ENCODE measurements at regions not wholly inside any gene's neighbourhood (a gene's known extent, or its start where the extent isn't known, plus 50 kb on each side); places are given as distances from the start of the nearest gene placed in this dataset.

DNA sequence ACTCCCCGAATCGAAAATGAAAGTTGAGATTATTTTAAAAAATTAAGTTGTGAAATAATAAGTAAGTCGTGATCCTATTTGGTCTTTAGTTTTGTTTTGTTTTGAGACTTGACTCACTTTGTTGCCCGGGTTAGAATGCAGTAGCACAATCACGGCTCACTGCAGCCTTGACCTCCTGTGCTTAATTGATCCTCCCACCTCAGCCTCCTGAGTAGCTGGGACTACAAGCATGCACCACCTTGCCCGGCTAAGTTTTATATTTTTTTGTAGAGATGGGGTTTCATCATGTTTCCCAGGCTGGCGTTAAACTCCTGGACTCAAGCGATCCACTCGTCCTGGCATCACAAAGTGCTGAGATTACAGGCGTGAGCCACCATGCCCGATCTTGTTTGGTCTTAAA, 326.2 kb downstream of the MYCN start:
- no peak overlapping the region for H2BK120ac ChIP-seq (ENCODE audit: low read depth, low read length)
- no peak overlapping the region for H3K14ac ChIP-seq (replicated peaks; ENCODE audit: low read depth, low read length)
- no peak overlapping the region for H3K56ac ChIP-seq (ENCODE audit: extremely low read depth, insufficient read depth, low read length)
- BruUV-seq (replicated peaks), result no TSS peak
- 78 to 100% methylated on average over 1 to 3 of the region's 11 CpGs for WGBS, 2 experiments (ENCODE audit: extremely low coverage in 2 of 2, insufficient read length in 1 of 2)
- no peak overlapping the region for H4K8ac ChIP-seq (ENCODE audit: low read depth in 2 of 2, low read length in 2 of 2)
- no peak overlapping the region for H4K91ac ChIP-seq (ENCODE audit: insufficient read depth, low read depth, low read length)
- no peaks in the 10 kb centered on the region for H3K79me1 ChIP-seq (ENCODE audit: low read depth in 1 of 2, low read length in 2 of 2)
- no peak overlapping the region for H3K23ac ChIP-seq (ENCODE audit: low read depth, low read length)
- H4K20me1 ChIP-seq (ENCODE audit: insufficient read depth, low read length), result no peaks in the 10 kb centered on the region
- H2BK15ac ChIP-seq (ENCODE audit: low read depth, low read length), result no peak overlapping the region
- peaks cover 32% of the 10 kb centered on the region for H3K9me3 ChIP-seq (ENCODE audit: control insufficient read depth, insufficient read depth, low read length)
- CTCF ChIA-PET, result no interaction called here
- H4K5ac ChIP-seq (ENCODE audit: low read depth, low read length), result no peak overlapping the region
- H3K36me3 ChIP-seq (ENCODE audit: control insufficient read depth, insufficient read depth, low read length), result no peaks in the 10 kb centered on the region
- no peak for ATAC-seq (ENCODE audit: low read depth)
- no peak overlapping the region for H3K4me2 ChIP-seq (ENCODE audit: low read depth, low read length)
- no peak overlapping the region for H2BK5ac ChIP-seq (ENCODE audit: low read depth, low read length, poor library complexity, severe bottlenecking)
- H2BK20ac ChIP-seq (ENCODE audit: low read depth, low read length), result no peak overlapping the region
- no peak overlapping the region for H3K18ac ChIP-seq (ENCODE audit: low read depth, low read length)
- H3K4me1 ChIP-seq (ENCODE audit: control insufficient read depth, insufficient read depth, low read length), result no peaks in the 10 kb centered on the region
- dilution Hi-C loops (cut with HindIII; ENCODE audit: low sequenced_read_pairs, unreplicated experiment) (no loop called here), in situ Hi-C loops (cut with MboI; ENCODE audit: low sequenced_read_pairs) (no loop called here), intact Hi-C loops (cut with micrococcal nuclease) (no loop called here)
- H3K9ac ChIP-seq (ENCODE audit: low read depth, low read length), result no peak overlapping the region
- H3K27me3 ChIP-seq (ENCODE audit: control insufficient read depth, insufficient read depth, low read length), result no peaks in the 10 kb centered on the region
- no peak overlapping the region for H2AFZ ChIP-seq (replicated peaks; ENCODE audit: low read length, poor library complexity)
- no peak for DNase-seq
- H2AK9ac ChIP-seq (replicated peaks; ENCODE audit: low read depth, low read length, poor library complexity), result no peak overlapping the region
- no peak overlapping the region for H2AK5ac ChIP-seq (ENCODE audit: low read depth, low read length)
- TF ChIP-seq POLR2A (IDR thresholded peaks at IDR 0.05; ENCODE audit: low read depth, low read length) (no peak), MXI1 (IDR thresholded peaks at IDR 0.05; ENCODE audit: borderline replicate concordance, low read depth, low read length) (no peak), RFX5 (IDR thresholded peaks at IDR 0.05; ENCODE audit: low read depth, low read length) (no peak), MAFK (IDR thresholded peaks at IDR 0.05; ENCODE audit: low read depth, low read length) (no peak), SMC3 (IDR thresholded peaks at IDR 0.05; ENCODE audit: low read depth, low read length) (no peak)
- TF ChIP-seq, protein P1, sequence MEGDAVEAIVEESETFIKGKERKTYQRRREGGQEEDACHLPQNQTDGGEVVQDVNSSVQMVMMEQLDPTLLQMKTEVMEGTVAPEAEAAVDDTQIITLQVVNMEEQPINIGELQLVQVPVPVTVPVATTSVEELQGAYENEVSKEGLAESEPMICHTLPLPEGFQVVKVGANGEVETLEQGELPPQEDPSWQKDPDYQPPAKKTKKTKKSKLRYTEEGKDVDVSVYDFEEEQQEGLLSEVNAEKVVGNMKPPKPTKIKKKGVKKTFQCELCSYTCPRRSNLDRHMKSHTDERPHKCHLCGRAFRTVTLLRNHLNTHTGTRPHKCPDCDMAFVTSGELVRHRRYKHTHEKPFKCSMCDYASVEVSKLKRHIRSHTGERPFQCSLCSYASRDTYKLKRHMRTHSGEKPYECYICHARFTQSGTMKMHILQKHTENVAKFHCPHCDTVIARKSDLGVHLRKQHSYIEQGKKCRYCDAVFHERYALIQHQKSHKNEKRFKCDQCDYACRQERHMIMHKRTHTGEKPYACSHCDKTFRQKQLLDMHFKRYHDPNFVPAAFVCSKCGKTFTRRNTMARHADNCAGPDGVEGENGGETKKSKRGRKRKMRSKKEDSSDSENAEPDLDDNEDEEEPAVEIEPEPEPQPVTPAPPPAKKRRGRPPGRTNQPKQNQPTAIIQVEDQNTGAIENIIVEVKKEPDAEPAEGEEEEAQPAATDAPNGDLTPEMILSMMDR (conservative IDR thresholded peaks at IDR 0.05; ENCODE audit: low read depth, low read length), result no peak
- TF ChIP-seq, protein P2, sequence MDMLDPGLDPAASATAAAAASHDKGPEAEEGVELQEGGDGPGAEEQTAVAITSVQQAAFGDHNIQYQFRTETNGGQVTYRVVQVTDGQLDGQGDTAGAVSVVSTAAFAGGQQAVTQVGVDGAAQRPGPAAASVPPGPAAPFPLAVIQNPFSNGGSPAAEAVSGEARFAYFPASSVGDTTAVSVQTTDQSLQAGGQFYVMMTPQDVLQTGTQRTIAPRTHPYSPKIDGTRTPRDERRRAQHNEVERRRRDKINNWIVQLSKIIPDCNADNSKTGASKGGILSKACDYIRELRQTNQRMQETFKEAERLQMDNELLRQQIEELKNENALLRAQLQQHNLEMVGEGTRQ (IDR thresholded peaks at IDR 0.05; ENCODE audit: low read depth, low read length), result no peak
- no peak overlapping the region for H3K27ac ChIP-seq (ENCODE audit: insufficient read depth, low read length)
- H3K4me3 ChIP-seq (ENCODE audit: insufficient read depth, low read depth, low read length), result no peak overlapping the region
- no peaks in the 10 kb centered on the region for H3K9me1 ChIP-seq (ENCODE audit: insufficient read depth, low read length)
- POLR2A ChIA-PET (ENCODE audit: unreplicated experiment), result no interaction called here
- no peak overlapping the region for H3K4ac ChIP-seq (ENCODE audit: low read depth, low read length)

Data from IMR-90 (cell line).